B cell (primary cell): ENCODE measurements at regions not wholly inside any gene's neighbourhood (a gene's known extent, or its start where the extent isn't known, plus 50 kb on each side); places are given as distances from the start of the nearest gene placed in this dataset.

Experiments used
- ATAC-seq: fragments of 200-7000 bp; cut with Tn5 transposase; one replicate; pipeline ENCODE4 v1.10.0; 2021; ENCODE audit warnings: low read depth, mild to moderate bottlenecking, moderate number of reproducible peaks, moderate library complexity
- CTCF ChIA-PET: fragments of 350-600 bp; sonication (Branson Sonifier 250); formaldehyde crosslinking; loops from one replicate; lab custom pipeline; 2021; ENCODE audit warnings: antibody characterized with exemption, inconsistent platforms; lab: Charles Lee
- POLR2A ChIA-PET: fragments of 350-600 bp; sonication (Branson Sonifier 250); formaldehyde crosslinking; loops from one replicate; lab custom pipeline; 2021; ENCODE audit warnings: antibody characterized with exemption; lab: Charles Lee
- DNase-seq: peaks from one replicate; pipeline ENCODE4 v3.0.0; 2013
- H2AFZ ChIP-seq: 2 replicates; pipeline ENCODE4 v1.6.1; 2012; ENCODE audit warnings: mild to moderate bottlenecking, low read depth, low read length; ENCODE audit not compliant: insufficient read depth, poor library complexity, severe bottlenecking
- H3K27ac ChIP-seq, 2 donors: 1 replicate in 1 of 2; 2 replicates in 1 of 2; pipeline ENCODE4 v1.5.1; 2012 to 2013; ENCODE audit warnings: low read length in 2 of 2, mild to moderate bottlenecking in 2 of 2, moderate library complexity in 1 of 2
- H3K27me3 ChIP-seq, 4 experiments: fragments of 200-600 bp in 1 of 4; sonication (generic) in 1 of 4; replicated peaks in 1 of 4; 1 replicate in 2 of 4; 2 replicates in 2 of 4; pipeline versions ENCODE4 v1.6.1 to v1.7.0; 2013 to 2016; ENCODE audit warnings: low read length in 3 of 4, mild to moderate bottlenecking in 2 of 4, mixed read lengths in 1 of 4, moderate library complexity in 1 of 4; ENCODE audit not compliant: insufficient read depth in 4 of 4, control insufficient read depth in 3 of 4; ENCODE audit errors: control extremely low read depth in 1 of 4
- H3K36me3 ChIP-seq, 2 experiments: replicated peaks in 1 of 2; 1 replicate in 1 of 2; 2 replicates in 1 of 2; pipeline versions ENCODE4 v1.6.1 to v1.7.1; 2013; ENCODE audit warnings: low read length in 1 of 2; ENCODE audit not compliant: insufficient read depth in 2 of 2, control insufficient read depth in 1 of 2; ENCODE audit errors: control extremely low read depth in 1 of 2, extremely low read depth in 1 of 2
- H3K4me1 ChIP-seq, 2 donors: fragments of 200-600 bp in 1 of 2; sonication (generic) in 1 of 2; 1 replicate in 1 of 2; 2 replicates in 1 of 2; pipeline versions ENCODE4 v1.5.1 to v1.6.1; 2013 to 2017; ENCODE audit warnings: low read length in 2 of 2; ENCODE audit not compliant: control insufficient read depth in 2 of 2, insufficient read depth in 2 of 2
- H3K4me2 ChIP-seq: replicated peaks from 2 replicates; pipeline ENCODE3; 2012; ENCODE audit warnings: mild to moderate bottlenecking, low read depth, low read length; ENCODE audit not compliant: poor library complexity, severe bottlenecking
- H3K4me3 ChIP-seq, 5 experiments: fragments of 200-600 bp in 1 of 5; sonication (generic) in 1 of 5; 1 replicate in 3 of 5; 2 replicates in 2 of 5; pipeline versions ENCODE4 v1.5.1 to v1.7.0; 2011 to 2016; ENCODE audit warnings: low read length in 4 of 5, mild to moderate bottlenecking in 4 of 5, low read depth in 2 of 5, control low read depth in 1 of 5, moderate library complexity in 1 of 5; ENCODE audit not compliant: insufficient read depth in 1 of 5; ENCODE audit errors: control extremely low read depth in 1 of 5, extremely low read depth in 1 of 5
- H3K79me2 ChIP-seq: fragments of 200-600 bp; sonication (generic); one replicate; pipeline ENCODE4 v1.6.0; 2016; ENCODE audit warnings: low read length; ENCODE audit not compliant: control insufficient read depth, insufficient read depth
- H3K9ac ChIP-seq: fragments of 200-600 bp; sonication (generic); 2 replicates; pipeline ENCODE4 v1.6.1; 2017; ENCODE audit warnings: mild to moderate bottlenecking, low read length, moderate library complexity
- H3K9me3 ChIP-seq, 3 donors: one replicate each; pipeline versions ENCODE4 v1.6.1 to v1.7.1; 2013; ENCODE audit warnings: low read length in 2 of 3; ENCODE audit not compliant: control insufficient read depth in 2 of 3, insufficient read depth in 1 of 3; ENCODE audit errors: control extremely low read depth in 1 of 3
- H4K20me1 ChIP-seq: 2 replicates; pipeline ENCODE4 v1.6.0; 2012; ENCODE audit warnings: mild to moderate bottlenecking, low read length; ENCODE audit not compliant: insufficient read depth, control insufficient read depth, poor library complexity, severe bottlenecking
- H3K27ac Mint-ChIP-seq: one replicate; pipeline ENCODE4 v1.8.0; 2021; ENCODE audit warnings: mixed read lengths
- H3K27me3 Mint-ChIP-seq: one replicate; pipeline ENCODE4 v1.8.0; 2021; ENCODE audit warnings: mixed read lengths
- H3K4me1 Mint-ChIP-seq: one replicate; pipeline ENCODE4 v1.8.0; 2021; ENCODE audit warnings: mixed read lengths
- H3K4me3 Mint-ChIP-seq: one replicate; pipeline ENCODE4 v1.8.0; 2021; ENCODE audit warnings: mixed read lengths
- H3K9me3 Mint-ChIP-seq: one replicate; pipeline ENCODE4 v1.8.0; 2022; ENCODE audit warnings: mixed read lengths; ENCODE audit not compliant: insufficient read depth
- CTCF ChIP-seq: fragments of 200-600 bp; IDR thresholded peaks from one replicate; pipeline ENCODE4 v1.8.0; 2022; ENCODE audit warnings: antibody characterized with exemption, mild to moderate bottlenecking
- EZH2 ChIP-seq: IDR thresholded peaks from 2 replicates; pipeline ENCODE4 v1.6.1; 2012; ENCODE audit warnings: borderline replicate concordance, low read depth, mild to moderate bottlenecking, moderate library complexity, low read length; ENCODE audit not compliant: insufficient read depth, poor library complexity, severe bottlenecking
- WGBS: methylation state at CpG from one replicate; pipeline ENCODE4 v1.1.5; 2013; ENCODE audit warnings: missing lambda C conversion rate; ENCODE audit not compliant: insufficient coverage; 5-methylcytosine and 5-hydroxymethylcytosine counted together
- intact Hi-C: fragments of 100-400 bp; cut with micrococcal nuclease; formaldehyde crosslinking; loops from one replicate; pipeline ENCODE4 v1.10.0; 2022

GRCh38 chr6:41488433-41489119, 57.6 kb upstream of the FOXP4 start:
- Histone ChIP-seq H3K9me3 (no peaks in the 10 kb centered on the region), H3K36me3 (no peaks in the 10 kb centered on the region), H3K4me2 (peak overlapping the region; percentile 22), H2AFZ (no peak overlapping the region), H3K9ac (no peak overlapping the region), H4K20me1 (no peaks in the 10 kb centered on the region), H3K27me3 (peaks cover 0 to 6% (median 0%) of the 10 kb centered on the region in 4 experiments), H3K4me3 (no peak overlapping the region), H3K79me2 (no peaks in the 10 kb centered on the region), H3K27ac (no peak overlapping the region), H3K4me1 (peaks cover 8 to 11% of the 10 kb centered on the region in 2 donors)
- no peak for DNase-seq
- no peak overlapping the region for H3K4me3 Mint-ChIP-seq
- POLR2A ChIA-PET = no interaction called here
- intact Hi-C loops = no loop called here
- no peak for ATAC-seq
- H3K27me3 Mint-ChIP-seq = no peaks in the 10 kb centered on the region
- 66% methylated on average over 7 of the region's 12 CpGs for WGBS
- no peak overlapping the region for H3K27ac Mint-ChIP-seq
- TF ChIP-seq EZH2 (no peak), CTCF (no peak)
- CTCF ChIA-PET = no interaction called here
- H3K9me3 Mint-ChIP-seq = no peaks in the 10 kb centered on the region
- H3K4me1 Mint-ChIP-seq = peaks cover 11% of the 10 kb centered on the region

GRCh38 chr6:41489120-41489851, 56.9 kb upstream of the FOXP4 start:
- Histone ChIP-seq H2AFZ (no peak overlapping the region), H3K4me2 (no peak overlapping the region)
- CTCF ChIA-PET = no interaction called here

More at GRCh38 chr6:41489120-41489851, 56.9 kb upstream of the FOXP4 start:
- intact Hi-C loops = no loop called here
- Histone ChIP-seq H3K27ac (no peak overlapping the region), H3K9me3 (no peaks in the 10 kb centered on the region), H3K27me3 (peaks cover 0 to 8% (median 0%) of the 10 kb centered on the region in 4 experiments), H4K20me1 (no peaks in the 10 kb centered on the region), H3K36me3 (no peaks in the 10 kb centered on the region), H3K79me2 (no peaks in the 10 kb centered on the region), H3K4me1 (peaks cover 13 to 16% of the 10 kb centered on the region in 2 donors), H3K9ac (no peak overlapping the region), H3K4me3 (no peak overlapping the region)
- H3K27me3 Mint-ChIP-seq = peaks cover 4% of the 10 kb centered on the region
- no peak for ATAC-seq
- H3K9me3 Mint-ChIP-seq = no peaks in the 10 kb centered on the region
- DNase-seq = no peak
- TF ChIP-seq CTCF (no peak), EZH2 (no peak)
- no peak overlapping the region for H3K27ac Mint-ChIP-seq
- WGBS = 97% methylated on average over 15 of the region's 16 CpGs
- H3K4me3 Mint-ChIP-seq = no peak overlapping the region
- H3K4me1 Mint-ChIP-seq = peaks cover 15% of the 10 kb centered on the region
- POLR2A ChIA-PET = interaction anchor here (0.6 kb wide), 1 partner anchor 20 kb away, joined by 3 read pairs; no protein-coding TSS in a partner anchor
